Esophagus muscularis mucosa (tissue), 4 donors: ENCODE measurements at regions not wholly inside any gene's neighbourhood (a gene's known extent, or its start where the extent isn't known, plus 50 kb on each side); places are given as distances from the start of the nearest gene placed in this dataset.

Experiments
- CTCF ChIP-seq, 3 experiments: fragments of 200-600 bp in 2 of 3; fragments of 450-650 bp in 1 of 3; sonication (generic) in 2 of 3; IDR thresholded peaks; one replicate each; pipeline ENCODE4 v1.5.1; 2017 to 2019; ENCODE audit warnings: antibody characterized with exemption in 3 of 3, mild to moderate bottlenecking in 2 of 3, moderate library complexity in 1 of 3
- EP300 ChIP-seq: sonication (generic); formaldehyde crosslinking; IDR thresholded peaks from one replicate; pipeline ENCODE4 v1.6.1; 2017; ENCODE audit warnings: antibody characterized with exemption
- POLR2A ChIP-seq: fragments of 450-650 bp; IDR thresholded peaks from one replicate; pipeline ENCODE4 v1.6.1; 2017; ENCODE audit warnings: antibody characterized with exemption, moderate library complexity, mild to moderate bottlenecking, low read depth
- POLR2AphosphoS5 ChIP-seq, 2 donors: sonication (generic); formaldehyde crosslinking; IDR thresholded peaks; one replicate each; pipeline ENCODE4 v1.6.1; 2017; ENCODE audit warnings: antibody characterized with exemption in 2 of 2

DNA sequence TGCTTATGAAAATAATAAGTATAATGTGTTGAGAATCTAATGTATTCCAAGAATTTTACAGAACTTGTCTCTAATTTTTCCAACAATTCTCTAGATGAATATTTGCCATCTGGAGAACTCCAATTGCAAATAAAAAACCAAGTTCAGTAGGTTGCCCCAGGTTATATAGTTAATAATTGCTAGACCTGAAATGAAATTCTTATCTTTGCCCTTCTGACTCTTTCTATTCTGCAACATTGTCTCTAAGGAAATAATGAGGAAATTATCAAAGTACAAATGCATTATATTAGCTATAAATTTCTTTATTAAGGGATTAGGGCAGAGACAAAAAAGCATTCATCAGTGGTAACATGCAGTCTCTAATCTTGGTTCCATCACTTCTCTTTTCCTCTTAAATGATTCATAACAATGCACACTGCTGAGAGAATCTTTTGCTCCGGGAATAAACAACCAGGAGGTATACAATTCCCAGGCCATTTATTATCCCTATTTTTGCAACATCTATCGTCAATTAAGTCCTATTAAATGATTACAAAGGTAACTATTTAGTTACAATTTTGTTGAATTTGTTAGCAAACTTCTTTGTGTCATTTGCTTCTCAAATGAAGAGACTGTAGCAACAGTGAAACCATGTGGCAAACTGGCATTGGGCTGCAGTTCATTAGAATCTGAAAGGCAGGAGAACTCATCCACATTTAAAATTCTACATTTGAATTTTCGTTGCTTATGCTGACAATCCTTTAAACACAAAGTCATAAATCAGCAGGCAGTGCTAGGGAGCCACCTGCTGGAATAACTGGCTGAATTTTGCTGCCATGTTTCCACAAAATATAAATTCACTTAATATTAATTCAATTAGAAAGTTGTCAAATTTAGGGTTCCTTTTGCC, 349.6 kb downstream of the KIF2B start:
- TF ChIP-seq CTCF (IDR thresholded peaks at IDR 0.05) (peak in 2 of 3 experiments; percentile 10 to 13), EP300 (no peak), POLR2AphosphoS5 (IDR thresholded peaks at IDR 0.05) (no peak), POLR2A (no peak)
